ENCODE measurements at regions not wholly inside any gene's neighbourhood (a gene's known extent, or its start where the extent isn't known, plus 50 kb on each side); places are given as distances from the start of the nearest gene placed in this dataset.

GRCh38 chr12:115424003-115424402 lies 740.0 kb upstream of the TBX3 start:
- H3K9ac ChIP-seq (ENCODE audit: insufficient read length, low read depth) = no peak overlapping the region
- no peaks in the 10 kb centered on the region for H3K4me1 ChIP-seq (ENCODE audit: insufficient read depth, insufficient read length)
- H3K27me3 ChIP-seq (ENCODE audit: insufficient read depth, insufficient read length) = no peaks in the 10 kb centered on the region
- no peaks in the 10 kb centered on the region for H3K9me3 ChIP-seq (ENCODE audit: insufficient read depth, low read length)
- H3K4me3 ChIP-seq (ENCODE audit: insufficient read length, low read depth) = no peak overlapping the region
- DNase-seq (ENCODE audit: low read depth, low spot score) = no peak
- TF ChIP-seq ZNF274 (IDR thresholded peaks at IDR 0.05; ENCODE audit: low read depth, low read length) (no peak), SUZ12 (IDR thresholded peaks at IDR 0.05; ENCODE audit: extremely low read depth, insufficient read depth, insufficient read length) (no peak), YY1 (IDR thresholded peaks at IDR 0.05; ENCODE audit: insufficient read depth, insufficient read length) (no peak)
- H3K36me3 ChIP-seq (ENCODE audit: insufficient read depth, insufficient read length, low read length) = no peaks in the 10 kb centered on the region

- Histone ChIP-seq H3K4me3 (ENCODE audit: insufficient read length, low read depth) (no peak overlapping the region), H3K9ac (ENCODE audit: insufficient read length, low read depth) (no peak overlapping the region), H3K36me3 (ENCODE audit: insufficient read depth, insufficient read length, low read length) (no peaks in the 10 kb centered on the region), H3K4me1 (ENCODE audit: insufficient read depth, insufficient read length) (no peaks in the 10 kb centered on the region), H3K9me3 (ENCODE audit: insufficient read depth, low read length) (no peaks in the 10 kb centered on the region), H3K27me3 (ENCODE audit: insufficient read depth, insufficient read length) (no peaks in the 10 kb centered on the region)
- DNase-seq (ENCODE audit: low read depth, low spot score) = no peak
- TF ChIP-seq ZNF274 (IDR thresholded peaks at IDR 0.05; ENCODE audit: low read depth, low read length) = no peak
- TF ChIP-seq YY1 (IDR thresholded peaks at IDR 0.05; ENCODE audit: insufficient read depth, insufficient read length) = no peak
- TF ChIP-seq SUZ12 (IDR thresholded peaks at IDR 0.05; ENCODE audit: extremely low read depth, insufficient read depth, insufficient read length) = no peak
These were observed 739.6 kb upstream of the TBX3 start for GRCh38 chr12:115423546-115423987.

GRCh38 chr12:115422845-115423545 lies 739.0 kb upstream of the TBX3 start:
- H3K27me3 ChIP-seq (ENCODE audit: insufficient read depth, insufficient read length) = no peaks in the 10 kb centered on the region
- no peak overlapping the region for H3K9ac ChIP-seq (ENCODE audit: insufficient read length, low read depth)
- no peaks in the 10 kb centered on the region for H3K9me3 ChIP-seq (ENCODE audit: insufficient read depth, low read length)
- TF ChIP-seq YY1 (IDR thresholded peaks at IDR 0.05; ENCODE audit: insufficient read depth, insufficient read length) = no peak
- no peak for TF ChIP-seq SUZ12 (IDR thresholded peaks at IDR 0.05; ENCODE audit: extremely low read depth, insufficient read depth, insufficient read length)
- no peak for TF ChIP-seq ZNF274 (IDR thresholded peaks at IDR 0.05; ENCODE audit: low read depth, low read length)
- H3K4me1 ChIP-seq (ENCODE audit: insufficient read depth, insufficient read length) = no peaks in the 10 kb centered on the region
- H3K4me3 ChIP-seq (ENCODE audit: insufficient read length, low read depth) = no peak overlapping the region
- no peak for DNase-seq (ENCODE audit: low read depth, low spot score)
- no peaks in the 10 kb centered on the region for H3K36me3 ChIP-seq (ENCODE audit: insufficient read depth, insufficient read length, low read length)

- no peak for DNase-seq (ENCODE audit: low read depth, low spot score)
- H3K27me3 ChIP-seq (ENCODE audit: insufficient read depth, insufficient read length) = no peaks in the 10 kb centered on the region
- H3K4me1 ChIP-seq (ENCODE audit: insufficient read depth, insufficient read length) = no peaks in the 10 kb centered on the region
- 0 out of 2 replicates have a peak, but pooled peaks cover under 1% of the 10 kb centered on the region for H3K9me3 ChIP-seq (ENCODE audit: insufficient read depth, low read length)
- TF ChIP-seq SUZ12 (IDR thresholded peaks at IDR 0.05; ENCODE audit: extremely low read depth, insufficient read depth, insufficient read length) = no peak
- no peak for TF ChIP-seq ZNF274 (IDR thresholded peaks at IDR 0.05; ENCODE audit: low read depth, low read length)
- TF ChIP-seq YY1 (IDR thresholded peaks at IDR 0.05; ENCODE audit: insufficient read depth, insufficient read length) = no peak
- no peaks in the 10 kb centered on the region for H3K36me3 ChIP-seq (ENCODE audit: insufficient read depth, insufficient read length, low read length)
- H3K9ac ChIP-seq (ENCODE audit: insufficient read length, low read depth) = no peak overlapping the region
- H3K4me3 ChIP-seq (ENCODE audit: insufficient read length, low read depth) = no peak overlapping the region
These were observed 738.1 kb upstream of the TBX3 start for GRCh38 chr12:115421796-115422709.

GRCh38 chr12:115421350-115421749 lies 737.4 kb upstream of the TBX3 start:
- no peaks in the 10 kb centered on the region for H3K36me3 ChIP-seq (ENCODE audit: insufficient read depth, insufficient read length, low read length)
- no peaks in the 10 kb centered on the region for H3K4me1 ChIP-seq (ENCODE audit: insufficient read depth, insufficient read length)
- no peak for TF ChIP-seq ZNF274 (IDR thresholded peaks at IDR 0.05; ENCODE audit: low read depth, low read length)
- no peak for TF ChIP-seq SUZ12 (IDR thresholded peaks at IDR 0.05; ENCODE audit: extremely low read depth, insufficient read depth, insufficient read length)
- no peak for TF ChIP-seq YY1 (IDR thresholded peaks at IDR 0.05; ENCODE audit: insufficient read depth, insufficient read length)
- no peak overlapping the region for H3K4me3 ChIP-seq (ENCODE audit: insufficient read length, low read depth)
- no peaks in the 10 kb centered on the region for H3K27me3 ChIP-seq (ENCODE audit: insufficient read depth, insufficient read length)
- peaks cover 6% of the 10 kb centered on the region; the same call in 1 of the 2 replicates for H3K9me3 ChIP-seq (ENCODE audit: insufficient read depth, low read length)
- no peak for DNase-seq (ENCODE audit: low read depth, low spot score)
- no peak overlapping the region for H3K9ac ChIP-seq (ENCODE audit: insufficient read length, low read depth)

GRCh38 chr12:115419145-115419646 lies 735.2 kb upstream of the TBX3 start:
- H3K9me3 ChIP-seq (ENCODE audit: insufficient read depth, low read length) = peaks cover 6% of the 10 kb centered on the region; the same call in 1 of the 2 replicates
- no peak overlapping the region for H3K4me3 ChIP-seq (ENCODE audit: insufficient read length, low read depth)
- H3K9ac ChIP-seq (ENCODE audit: insufficient read length, low read depth) = no peak overlapping the region
- H3K4me1 ChIP-seq (ENCODE audit: insufficient read depth, insufficient read length) = no peaks in the 10 kb centered on the region
- DNase-seq (ENCODE audit: low read depth, low spot score) = no peak
- H3K36me3 ChIP-seq (ENCODE audit: insufficient read depth, insufficient read length, low read length) = no peaks in the 10 kb centered on the region
- no peaks in the 10 kb centered on the region for H3K27me3 ChIP-seq (ENCODE audit: insufficient read depth, insufficient read length)
- TF ChIP-seq ZNF274 (IDR thresholded peaks at IDR 0.05; ENCODE audit: low read depth, low read length) (no peak), SUZ12 (IDR thresholded peaks at IDR 0.05; ENCODE audit: extremely low read depth, insufficient read depth, insufficient read length) (no peak), YY1 (IDR thresholded peaks at IDR 0.05; ENCODE audit: insufficient read depth, insufficient read length) (no peak)

GRCh38 chr12:115417610-115418009 lies 733.6 kb upstream of the TBX3 start:
- no peak for TF ChIP-seq SUZ12 (IDR thresholded peaks at IDR 0.05; ENCODE audit: extremely low read depth, insufficient read depth, insufficient read length)
- no peak for TF ChIP-seq YY1 (IDR thresholded peaks at IDR 0.05; ENCODE audit: insufficient read depth, insufficient read length)
- TF ChIP-seq ZNF274 (IDR thresholded peaks at IDR 0.05; ENCODE audit: low read depth, low read length) = no peak
- no peak for DNase-seq (ENCODE audit: low read depth, low spot score)
- H3K4me3 ChIP-seq (ENCODE audit: insufficient read length, low read depth) = no peak overlapping the region

More at GRCh38 chr12:115417610-115418009, 733.6 kb upstream of the TBX3 start:
- peaks cover 6% of the 10 kb centered on the region; the same call in 1 of the 2 replicates for H3K9me3 ChIP-seq (ENCODE audit: insufficient read depth, low read length)
- no peaks in the 10 kb centered on the region for H3K27me3 ChIP-seq (ENCODE audit: insufficient read depth, insufficient read length)
- H3K36me3 ChIP-seq (ENCODE audit: insufficient read depth, insufficient read length, low read length) = no peaks in the 10 kb centered on the region
- no peaks in the 10 kb centered on the region for H3K4me1 ChIP-seq (ENCODE audit: insufficient read depth, insufficient read length)
- no peak overlapping the region for H3K9ac ChIP-seq (ENCODE audit: insufficient read length, low read depth)

All from NT2/D1 (cell line).